Upper lobe of right lung (tissue), 1 donor: ENCODE measurements at regions not wholly inside any gene's neighbourhood (a gene's known extent, or its start where the extent isn't known, plus 50 kb on each side); places are given as distances from the start of the nearest gene placed in this dataset.

Experiments used
- ATAC-seq: fragments of 200-7000 bp; cut with Tn5 transposase; one replicate; pipeline ENCODE4 v1.9.1; 2020; ENCODE audit warnings: mild to moderate bottlenecking, moderate library complexity
- DNase-seq: peaks from one replicate; pipeline ENCODE4 v3.0.0-alpha.2; 2020
- H3K27ac ChIP-seq: fragments of 200-600 bp; one replicate; pipeline ENCODE4 v1.8.0; 2022
- H3K27me3 ChIP-seq: fragments of 200-600 bp; one replicate; pipeline ENCODE4 v1.8.0; 2022; ENCODE audit warnings: mild to moderate bottlenecking
- H3K36me3 ChIP-seq: fragments of 200-600 bp; one replicate; pipeline ENCODE4 v1.8.0; 2022
- H3K4me1 ChIP-seq: fragments of 200-600 bp; one replicate; pipeline ENCODE4 v1.8.0; 2022
- H3K4me3 ChIP-seq: fragments of 200-600 bp; one replicate; pipeline ENCODE4 v1.8.0; 2022; ENCODE audit warnings: mild to moderate bottlenecking
- H3K9me3 ChIP-seq: fragments of 200-600 bp; one replicate; pipeline ENCODE4 v1.8.0; 2022
- intact Hi-C: fragments of 100-400 bp; cut with DNase I; formaldehyde crosslinking; loops from one replicate; pipeline ENCODE4 v1.11.0; 2022
- TF ChIP-seq, protein P1 (sequence below): fragments of 200-600 bp; IDR thresholded peaks from one replicate; pipeline ENCODE4 v1.8.0; 2022; ENCODE audit warnings: antibody characterized with exemption
- donor health status: DM: no; HTN: yes; CAD: no; lungs with severe emphysema.

DNA sequence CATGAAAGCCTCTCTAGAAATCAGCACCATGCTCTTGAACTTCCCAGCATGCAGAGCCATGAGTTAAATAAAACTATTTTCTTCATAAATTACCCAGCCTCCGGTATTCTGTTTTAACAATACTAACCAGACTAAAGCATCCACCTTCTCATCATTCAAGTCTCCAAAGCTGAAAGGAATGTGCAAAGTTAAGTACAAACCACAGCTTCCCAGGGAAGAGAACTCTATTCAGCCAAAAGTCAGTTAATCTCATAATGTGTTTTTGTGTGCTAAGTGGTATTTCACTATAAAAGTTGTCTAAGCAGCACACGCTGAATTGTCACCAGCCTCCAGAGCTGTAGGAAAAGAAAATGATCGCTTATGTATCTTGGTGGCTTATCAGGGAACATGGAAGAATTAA lies 135.5 kb upstream of the KCNH8 start:
- no peak overlapping the region for H3K4me3 ChIP-seq
- H3K27me3 ChIP-seq: no peaks in the 10 kb centered on the region
- intact Hi-C loops: no loop called here
- H3K4me1 ChIP-seq: no peaks in the 10 kb centered on the region
- no peaks in the 10 kb centered on the region for H3K36me3 ChIP-seq
- H3K27ac ChIP-seq: no peak overlapping the region
- no peaks in the 10 kb centered on the region for H3K9me3 ChIP-seq
- DNase-seq (no peak), ATAC-seq (no peak)
- TF ChIP-seq, protein P1, sequence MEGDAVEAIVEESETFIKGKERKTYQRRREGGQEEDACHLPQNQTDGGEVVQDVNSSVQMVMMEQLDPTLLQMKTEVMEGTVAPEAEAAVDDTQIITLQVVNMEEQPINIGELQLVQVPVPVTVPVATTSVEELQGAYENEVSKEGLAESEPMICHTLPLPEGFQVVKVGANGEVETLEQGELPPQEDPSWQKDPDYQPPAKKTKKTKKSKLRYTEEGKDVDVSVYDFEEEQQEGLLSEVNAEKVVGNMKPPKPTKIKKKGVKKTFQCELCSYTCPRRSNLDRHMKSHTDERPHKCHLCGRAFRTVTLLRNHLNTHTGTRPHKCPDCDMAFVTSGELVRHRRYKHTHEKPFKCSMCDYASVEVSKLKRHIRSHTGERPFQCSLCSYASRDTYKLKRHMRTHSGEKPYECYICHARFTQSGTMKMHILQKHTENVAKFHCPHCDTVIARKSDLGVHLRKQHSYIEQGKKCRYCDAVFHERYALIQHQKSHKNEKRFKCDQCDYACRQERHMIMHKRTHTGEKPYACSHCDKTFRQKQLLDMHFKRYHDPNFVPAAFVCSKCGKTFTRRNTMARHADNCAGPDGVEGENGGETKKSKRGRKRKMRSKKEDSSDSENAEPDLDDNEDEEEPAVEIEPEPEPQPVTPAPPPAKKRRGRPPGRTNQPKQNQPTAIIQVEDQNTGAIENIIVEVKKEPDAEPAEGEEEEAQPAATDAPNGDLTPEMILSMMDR: no peak

DNA sequence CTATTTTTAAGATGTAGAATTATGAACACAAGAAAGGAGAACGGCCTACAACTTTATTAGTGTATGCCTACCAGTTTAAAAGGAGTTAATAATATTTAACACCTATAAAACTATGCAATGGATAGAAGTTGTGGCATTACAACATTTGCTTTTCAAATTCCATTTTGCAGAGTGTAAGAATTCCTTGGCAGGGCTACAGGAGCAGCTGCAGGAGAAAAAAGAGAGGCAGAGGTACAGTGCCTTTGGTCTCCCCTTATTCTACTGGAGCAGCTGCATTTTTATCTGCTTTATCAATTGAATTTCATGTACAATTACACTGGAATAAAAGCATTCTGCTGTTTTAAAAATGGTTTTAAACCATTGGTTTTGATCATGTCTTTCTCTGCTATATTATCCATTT lies 145.7 kb upstream of the KCNH8 start:
- no peaks in the 10 kb centered on the region for H3K36me3 ChIP-seq
- H3K27ac ChIP-seq: no peak overlapping the region
- H3K27me3 ChIP-seq: no peaks in the 10 kb centered on the region
- no peak for DNase-seq
- H3K4me1 ChIP-seq: no peaks in the 10 kb centered on the region
- intact Hi-C loops: no loop called here
- H3K9me3 ChIP-seq: no peaks in the 10 kb centered on the region
- TF ChIP-seq, protein P1: no peak
- ATAC-seq: no peak
- H3K4me3 ChIP-seq: no peak overlapping the region

DNA sequence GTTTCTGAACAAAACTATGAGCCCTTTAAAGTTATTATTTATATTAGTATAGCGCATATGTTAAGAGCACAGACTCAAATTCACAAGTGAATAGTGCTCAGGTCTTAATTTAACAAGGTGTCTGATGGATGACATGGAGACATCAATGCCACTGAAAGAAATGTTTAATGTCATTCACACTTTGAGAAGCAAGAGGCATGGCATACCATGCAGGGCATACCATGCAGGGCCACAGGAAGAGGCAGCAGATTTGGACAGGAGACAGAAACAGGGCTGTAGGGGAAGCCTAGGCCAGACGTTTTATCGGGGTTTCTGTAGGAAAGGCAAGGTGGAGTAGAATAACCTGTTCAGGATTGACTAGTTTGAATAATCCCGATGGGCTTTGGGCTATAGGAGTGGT lies 150.2 kb upstream of the KCNH8 start:
- no peak for DNase-seq
- no peaks in the 10 kb centered on the region for H3K27me3 ChIP-seq
- ATAC-seq: no peak
- H3K4me1 ChIP-seq: no peaks in the 10 kb centered on the region
- H3K9me3 ChIP-seq: no peaks in the 10 kb centered on the region
- no peaks in the 10 kb centered on the region for H3K36me3 ChIP-seq
- no peak overlapping the region for H3K27ac ChIP-seq
- H3K4me3 ChIP-seq: no peak overlapping the region
- intact Hi-C loops: no loop called here
- TF ChIP-seq, protein P1: no peak

DNA sequence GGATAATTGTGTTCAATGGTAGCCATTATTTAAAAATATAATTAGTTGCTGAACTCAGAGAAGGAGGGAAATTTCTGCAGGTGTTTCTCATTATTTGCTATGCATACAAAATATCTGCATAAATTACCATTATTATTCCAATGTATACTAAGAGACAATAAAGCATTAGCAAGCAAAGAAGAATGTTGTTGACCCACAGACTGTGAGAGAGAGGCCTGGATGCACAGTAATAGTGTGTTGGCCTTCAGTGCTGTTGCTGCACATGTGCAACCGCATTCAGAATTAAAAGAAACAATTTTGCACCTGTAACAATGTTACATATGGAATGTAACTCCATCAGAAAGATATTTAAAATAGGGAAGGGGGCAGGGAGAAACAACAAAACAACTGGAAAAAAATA lies 155.6 kb upstream of the KCNH8 start:
- intact Hi-C loops: no loop called here
- ATAC-seq: no peak
- DNase-seq: no peak
- no peak overlapping the region for H3K27ac ChIP-seq
- TF ChIP-seq, protein P1: no peak
- no peaks in the 10 kb centered on the region for H3K36me3 ChIP-seq
- no peak overlapping the region for H3K4me3 ChIP-seq
- H3K4me1 ChIP-seq: no peaks in the 10 kb centered on the region
- no peaks in the 10 kb centered on the region for H3K9me3 ChIP-seq
- H3K27me3 ChIP-seq: no peaks in the 10 kb centered on the region

DNA sequence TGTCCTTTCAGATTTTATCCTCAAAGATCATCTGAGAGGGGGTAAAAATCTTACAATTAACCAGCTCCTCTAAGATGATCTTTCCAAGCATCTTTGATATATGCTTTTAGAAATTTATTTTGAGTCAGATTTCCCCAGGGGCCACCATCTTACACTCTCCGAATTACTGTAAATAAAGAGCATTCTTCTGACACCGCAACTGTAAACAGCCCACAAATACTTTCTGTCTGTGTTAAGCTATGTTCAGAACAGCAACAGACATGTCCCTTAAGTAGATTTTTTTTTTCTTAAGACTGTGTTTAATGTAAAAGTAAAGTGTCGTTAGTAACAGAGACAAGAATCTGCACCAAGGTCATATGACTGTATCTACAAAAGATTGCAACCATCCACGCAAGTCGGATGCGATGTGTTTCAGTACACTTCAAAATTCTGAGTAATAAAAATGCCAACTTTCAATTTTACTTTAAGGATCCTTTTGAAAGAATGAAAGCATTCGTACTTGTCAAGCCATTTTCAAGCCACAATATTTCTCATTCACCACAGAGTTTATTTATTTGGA lies 159.0 kb upstream of the KCNH8 start:
- Histone ChIP-seq H3K27ac (no peak overlapping the region), H3K4me3 (no peak overlapping the region), H3K27me3 (no peaks in the 10 kb centered on the region), H3K4me1 (no peaks in the 10 kb centered on the region), H3K36me3 (no peaks in the 10 kb centered on the region), H3K9me3 (no peaks in the 10 kb centered on the region)
- TF ChIP-seq, protein P1: no peak
- intact Hi-C loops: no loop called here
- DNase-seq (no peak), ATAC-seq (no peak)

DNA sequence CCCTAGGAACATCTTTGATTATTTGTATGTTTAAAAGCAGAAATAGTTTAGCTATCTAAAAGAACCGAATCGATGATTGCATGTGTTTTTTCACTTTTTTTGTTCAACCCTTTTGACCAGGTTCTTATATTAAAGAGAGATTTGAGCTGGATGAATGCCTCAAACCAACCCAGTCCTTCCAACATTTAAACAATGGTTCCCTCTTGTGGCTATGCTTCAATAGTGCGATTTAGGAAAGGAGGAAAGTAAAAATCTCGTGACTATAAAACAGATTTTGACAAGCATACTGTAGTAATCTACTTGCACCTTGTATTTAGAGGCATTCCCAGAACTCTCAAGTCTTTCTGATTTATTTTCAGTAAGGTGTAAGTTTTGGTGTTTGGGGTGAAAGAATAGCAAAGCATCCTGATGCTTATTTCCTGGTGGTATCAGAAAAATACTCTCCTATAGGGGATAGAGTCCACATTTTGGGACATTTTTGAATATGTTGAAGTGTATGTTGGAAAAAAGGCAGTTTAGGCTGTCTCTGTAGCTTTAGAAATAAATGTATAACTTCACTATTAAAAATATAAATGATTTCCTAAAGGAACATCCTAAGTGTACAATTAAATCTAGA lies 159.6 kb upstream of the KCNH8 start:
- DNase-seq: no peak

More for the DNA sequence above, 159.6 kb upstream of the KCNH8 start:
- ATAC-seq: no peak
- no peaks in the 10 kb centered on the region for H3K36me3 ChIP-seq
- H3K27ac ChIP-seq: no peak overlapping the region
- no peaks in the 10 kb centered on the region for H3K27me3 ChIP-seq
- TF ChIP-seq, protein P1: peak; percentile 49
- intact Hi-C loops: no loop called here
- no peaks in the 10 kb centered on the region for H3K4me1 ChIP-seq
- no peaks in the 10 kb centered on the region for H3K9me3 ChIP-seq
- no peak overlapping the region for H3K4me3 ChIP-seq
